OCI-M1 (cell line): ENCODE measurements at regions not wholly inside any gene's neighbourhood (a gene's known extent, or its start where the extent isn't known, plus 50 kb on each side); places are given as distances from the start of the nearest gene placed in this dataset.

ENCODE experiments used
- DNase-seq: peaks from one replicate; lab custom pipeline; 2025; lab: John Stamatoyannopoulos, UW

DNA sequence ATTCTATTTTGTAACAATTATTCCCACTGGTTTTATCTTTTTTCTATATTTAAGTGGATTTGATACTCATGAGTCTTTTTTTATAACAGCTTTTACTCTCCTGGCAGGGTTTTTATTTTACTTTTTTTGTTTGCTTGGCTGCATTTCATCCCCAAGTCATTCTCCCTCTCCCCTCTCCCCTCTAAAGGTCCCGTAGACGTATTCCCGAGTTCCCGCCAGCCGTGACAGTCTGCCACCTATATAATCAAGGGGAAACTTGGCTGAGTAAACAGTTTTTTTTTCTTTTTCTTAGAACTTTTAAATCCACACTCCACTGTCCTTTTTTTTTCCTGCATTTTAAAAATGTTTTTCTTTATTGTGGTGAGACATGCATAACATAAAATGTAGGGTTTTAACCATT is 433.1 kb upstream of the HS6ST1 start:
- DNase-seq, result no peak

DNA sequence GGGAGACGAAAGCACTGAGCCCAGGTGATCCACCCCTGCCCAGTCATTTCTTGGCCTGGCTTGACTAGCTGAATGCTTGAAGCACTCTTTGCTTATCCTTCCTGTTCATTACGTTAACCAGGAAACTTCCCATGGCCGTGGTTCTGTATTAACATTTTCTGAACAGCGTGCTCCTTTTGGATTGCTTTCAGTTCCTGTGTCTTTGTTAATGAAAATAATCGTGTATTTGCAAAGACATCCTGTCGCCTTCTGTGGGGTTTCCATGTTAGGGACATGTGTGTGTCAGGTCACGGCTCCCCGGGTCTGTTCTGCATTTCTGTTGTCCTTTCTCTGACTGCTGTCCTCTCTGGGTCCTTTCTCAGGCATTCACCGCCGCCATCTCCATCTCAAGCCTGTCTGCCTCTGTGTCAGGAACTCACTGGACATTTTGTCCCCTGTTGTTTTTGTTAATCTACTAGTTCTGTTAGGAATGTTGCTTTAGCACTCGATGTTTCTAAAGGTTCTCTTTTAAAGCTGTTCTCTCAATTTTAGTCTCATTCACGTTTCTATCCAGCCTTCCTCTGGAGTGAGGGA is 434.1 kb upstream of the HS6ST1 start:
- no peak for DNase-seq

DNA sequence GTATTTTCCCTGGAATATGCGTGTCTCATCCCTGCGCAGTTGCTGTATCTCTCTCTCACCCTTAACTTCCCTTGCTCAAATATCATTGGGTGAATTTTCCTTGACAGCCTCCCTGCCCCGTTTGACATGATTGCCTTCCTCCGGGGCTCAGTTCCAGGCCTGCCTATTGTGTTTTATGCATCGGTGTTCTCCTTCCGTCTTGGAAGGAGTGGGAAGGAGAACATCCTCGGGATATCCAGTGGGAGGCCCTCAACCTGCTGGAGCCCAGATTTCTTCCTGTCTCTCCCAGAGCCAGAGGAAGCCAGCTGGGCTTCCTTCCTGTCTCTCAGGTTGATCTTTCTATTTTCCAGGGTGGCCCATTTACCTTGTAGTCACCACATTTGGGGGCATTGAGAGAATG is 434.7 kb upstream of the HS6ST1 start:
- DNase-seq, result no peak

DNA sequence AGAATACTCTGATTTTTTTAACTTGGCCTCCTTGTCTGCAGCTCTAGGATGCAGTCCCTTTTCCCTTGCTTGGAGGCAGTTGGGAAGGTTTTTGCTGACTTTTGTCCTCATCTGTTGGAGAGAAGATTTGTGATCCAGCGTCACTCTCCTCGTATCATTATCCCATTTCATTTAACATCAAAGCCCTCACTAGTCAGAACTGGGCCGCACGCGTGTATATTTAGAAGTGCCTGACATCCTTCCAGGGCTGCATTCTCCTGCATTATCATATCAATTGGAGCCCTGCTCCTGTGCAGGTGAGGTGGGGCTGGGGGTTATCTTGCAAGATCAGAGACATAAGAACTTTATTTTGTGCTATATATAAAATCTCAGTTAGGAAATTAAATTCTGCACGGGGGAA is 435.1 kb upstream of the HS6ST1 start:
- DNase-seq, result no peak

DNA sequence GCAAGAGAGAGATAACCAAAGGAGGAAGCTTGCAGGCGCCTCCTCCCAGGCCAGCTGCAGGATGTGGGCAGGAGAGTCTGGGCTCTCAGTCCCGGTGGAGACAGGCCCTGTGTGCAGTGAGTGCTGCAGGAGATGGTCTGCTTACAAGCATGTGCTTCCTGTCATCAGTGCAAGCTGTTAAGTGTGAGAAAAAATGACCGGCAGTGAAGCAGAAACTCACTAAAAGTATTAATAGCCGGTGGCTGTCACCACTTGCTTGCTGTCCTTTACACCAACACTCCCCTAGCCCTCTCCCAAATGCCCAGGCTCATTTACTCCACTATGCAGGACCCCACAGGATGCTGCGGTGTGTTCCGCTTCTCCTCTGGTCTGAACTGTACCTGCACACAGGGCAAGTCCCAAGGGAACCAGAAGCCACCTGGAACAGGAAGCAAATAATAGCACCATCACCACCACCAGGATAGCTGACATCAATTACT is 435.6 kb upstream of the HS6ST1 start:
- peak; percentile 77 for DNase-seq

DNA sequence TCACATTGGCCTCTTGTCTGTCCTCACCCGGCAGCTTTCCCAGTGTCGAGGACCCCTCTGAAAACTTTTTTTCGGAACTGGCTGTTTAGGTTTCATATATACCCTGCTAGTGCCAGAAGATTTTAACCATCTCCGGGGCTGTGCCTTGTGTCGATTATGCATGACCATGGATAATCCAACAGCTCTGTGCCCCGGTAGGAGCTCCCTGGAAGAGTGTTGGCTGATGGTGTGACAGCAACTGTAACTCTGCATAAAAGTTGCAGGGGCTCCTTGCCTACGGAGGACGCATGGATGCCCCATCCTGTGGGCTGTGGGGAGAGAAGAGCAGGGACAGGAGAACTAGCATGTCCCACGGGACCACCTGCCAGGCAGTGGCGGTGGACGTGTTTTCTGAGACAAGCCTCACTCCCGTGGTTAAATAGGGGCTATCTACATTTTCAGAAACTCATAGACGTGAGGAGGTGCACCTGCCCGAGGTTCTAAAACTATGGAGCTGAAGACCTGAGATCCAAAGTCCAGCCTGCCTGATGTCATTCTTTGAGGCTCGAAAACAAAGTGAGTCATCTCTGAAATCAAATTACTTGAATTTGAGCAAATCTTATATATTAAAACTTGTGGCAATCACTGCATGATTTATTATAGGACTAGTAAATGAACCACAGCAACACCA is 437.2 kb upstream of the HS6ST1 start:
- no peak for DNase-seq

DNA sequence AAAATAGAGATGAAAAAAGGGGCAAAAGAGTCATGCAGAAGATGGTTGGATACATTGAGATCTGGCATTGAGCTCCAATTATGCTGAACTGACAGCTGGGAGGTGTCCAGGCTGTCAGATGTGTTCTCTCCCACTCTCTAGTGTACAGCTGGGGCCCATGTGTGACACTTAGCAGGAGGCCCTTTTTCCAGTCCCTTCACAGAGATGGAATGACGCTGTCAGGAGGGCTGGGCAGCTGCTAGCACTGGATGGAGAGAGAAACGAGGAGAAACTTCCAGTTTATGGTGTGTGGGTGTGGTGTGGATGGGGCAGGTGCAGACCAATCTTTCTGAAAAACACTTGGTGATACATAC is 437.7 kb upstream of the HS6ST1 start:
- DNase-seq, result no peak

DNA sequence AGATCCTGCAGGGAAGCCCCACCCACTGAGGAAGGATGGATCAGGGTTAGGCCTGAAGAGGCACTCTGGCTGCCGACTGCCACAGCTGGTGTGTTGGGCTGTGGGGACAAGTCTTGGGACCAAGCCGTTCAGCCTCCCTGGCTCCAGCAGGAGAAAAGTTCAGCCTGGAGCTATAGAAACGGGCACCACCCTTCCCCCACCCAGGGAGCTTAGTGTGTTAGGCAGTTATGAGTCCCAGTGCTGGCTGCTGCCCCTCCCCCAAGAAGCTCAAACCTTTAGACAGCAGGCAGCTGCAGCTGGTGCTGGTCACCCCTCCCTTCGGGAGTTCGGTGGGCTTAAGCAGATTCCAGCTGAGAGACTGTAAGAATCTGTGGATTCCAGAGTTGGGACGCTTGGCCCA is 447.1 kb upstream of the HS6ST1 start:
- DNase-seq, result no peak

DNA sequence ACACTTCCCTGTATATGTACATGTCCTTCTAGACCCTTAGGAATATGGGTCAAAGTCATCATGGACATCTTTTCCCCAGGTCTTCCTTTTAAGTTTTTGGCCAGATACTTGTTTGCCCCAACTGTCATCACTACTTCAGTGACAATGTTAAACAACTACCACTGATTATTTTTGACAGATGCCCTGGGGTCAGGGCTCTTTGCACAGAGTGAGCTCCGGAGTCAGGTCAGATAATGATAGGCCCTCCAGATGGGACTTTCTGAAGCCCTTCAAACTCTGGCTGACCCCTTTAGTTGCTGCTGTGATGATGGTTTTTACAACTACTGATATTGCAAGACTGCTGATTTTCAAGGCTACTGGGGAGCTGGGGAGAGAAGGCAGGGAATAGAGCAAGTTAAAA is 449.4 kb upstream of the HS6ST1 start:
- no peak for DNase-seq

DNA sequence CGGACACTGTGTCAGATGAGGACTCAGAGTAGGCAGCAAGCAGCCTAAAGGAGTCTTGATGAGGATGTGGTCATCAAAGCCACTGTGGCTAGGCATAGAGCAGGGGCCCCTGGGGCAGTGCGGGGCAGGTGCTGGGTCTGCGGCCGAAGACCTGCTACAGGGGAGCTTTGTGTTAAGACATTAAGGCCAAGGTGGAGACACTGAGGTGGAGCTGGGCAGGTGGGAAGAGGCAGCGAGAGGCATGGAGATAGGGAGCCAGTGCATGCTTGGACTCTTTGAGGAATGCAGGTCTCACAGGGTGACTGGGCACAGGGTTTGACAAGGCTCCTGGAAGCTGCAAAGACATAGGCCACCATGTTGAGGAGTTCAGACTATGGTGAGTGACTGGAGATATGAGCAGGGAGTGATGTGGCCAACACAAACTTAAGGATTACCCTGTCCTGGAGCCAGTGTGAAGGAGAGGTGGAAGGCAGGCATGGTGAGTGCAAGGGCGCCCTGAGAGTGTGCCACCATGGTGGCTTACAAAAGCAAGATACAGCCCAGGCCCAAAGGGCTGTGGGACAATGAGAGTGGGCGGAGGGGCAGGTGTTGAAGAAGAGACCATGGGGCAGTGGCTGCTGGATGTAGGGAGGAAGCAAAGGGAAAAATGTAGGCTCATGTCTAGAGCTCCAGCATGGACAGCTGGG is 450.9 kb upstream of the HS6ST1 start:
- DNase-seq, result no peak

DNA sequence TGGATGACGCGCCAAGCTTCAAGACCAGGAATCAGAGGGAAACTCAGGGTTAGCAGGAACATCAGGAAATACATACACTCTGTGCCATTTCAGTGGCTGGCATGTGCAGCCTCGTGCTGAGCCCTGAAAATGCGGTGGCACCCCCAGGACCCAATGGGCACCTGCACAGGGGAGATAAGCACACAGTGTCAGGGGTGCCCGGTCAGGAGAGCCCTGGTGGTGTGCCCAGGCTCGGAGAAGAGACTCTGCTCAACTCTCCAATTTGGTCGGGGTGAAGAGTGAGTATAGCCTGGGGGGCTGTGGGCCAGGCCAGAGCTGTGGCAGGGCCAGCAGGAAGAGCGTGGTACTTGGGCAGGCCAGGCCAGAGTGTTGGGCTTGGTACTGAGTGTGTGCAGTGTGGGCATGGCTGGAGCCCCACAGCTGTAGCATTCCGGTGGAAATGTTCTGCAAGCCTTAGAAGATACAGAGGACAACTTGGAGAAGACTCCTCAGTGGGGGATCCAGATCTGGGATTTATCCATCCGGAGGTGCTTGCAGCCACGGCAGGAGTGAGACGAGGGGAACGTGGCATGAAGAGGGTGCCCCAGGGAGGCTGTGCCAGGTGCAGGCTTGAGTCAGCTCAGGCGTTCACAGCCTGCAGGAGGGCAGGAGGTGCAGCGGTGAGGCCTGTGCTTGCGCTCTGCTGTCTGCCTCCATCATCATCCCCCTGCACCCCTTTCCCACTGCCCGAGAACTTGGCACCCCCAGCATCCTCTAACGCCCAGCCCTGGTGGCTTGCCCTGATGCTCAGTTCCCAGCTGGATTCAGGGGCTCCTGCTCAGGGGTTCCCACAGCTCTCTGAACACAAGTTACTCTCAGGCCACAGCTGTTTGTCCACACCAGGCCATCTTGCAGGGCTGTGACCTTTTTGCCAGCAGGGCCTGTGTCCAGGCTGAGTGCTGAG is 451.7 kb upstream of the HS6ST1 start:
- no peak for DNase-seq

DNA sequence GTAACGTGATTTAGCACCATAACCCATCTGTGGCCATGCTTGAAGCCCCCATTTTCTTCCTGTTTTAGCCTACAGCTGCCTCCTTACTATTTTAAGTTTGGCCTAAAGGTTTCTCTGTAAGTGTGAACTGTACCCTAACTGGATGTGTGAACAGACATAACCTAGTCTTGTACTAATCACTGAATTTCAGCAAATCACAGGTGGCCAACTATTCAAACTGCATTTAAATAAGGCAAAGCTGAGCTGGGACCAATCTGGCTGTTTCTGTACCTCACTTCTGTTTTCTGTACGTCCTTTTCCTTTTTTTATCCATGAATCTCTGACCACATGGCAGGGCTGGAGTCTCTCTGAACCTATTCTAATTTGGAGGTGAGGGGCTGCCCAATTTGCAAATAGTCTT is 452.7 kb upstream of the HS6ST1 start:
- no peak for DNase-seq

DNA sequence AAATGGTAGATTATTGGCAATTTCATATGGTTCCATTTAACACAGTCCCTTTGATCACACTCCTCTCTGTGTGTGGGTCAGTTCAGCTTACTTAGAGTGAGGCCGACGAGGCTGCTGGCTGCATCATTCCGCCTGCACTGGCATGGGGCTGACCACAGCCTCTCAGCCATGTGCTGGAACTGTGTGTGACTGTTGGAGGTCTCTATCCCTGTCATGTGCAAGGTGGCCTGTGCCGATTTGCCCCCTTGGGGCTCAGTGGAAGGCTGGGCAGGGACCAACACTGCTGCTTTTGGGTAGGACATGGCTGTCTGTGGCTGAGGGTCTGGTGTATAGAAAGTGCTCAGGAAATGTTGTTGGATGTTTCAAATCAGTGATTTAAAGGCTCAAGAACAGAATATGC is 454.0 kb upstream of the HS6ST1 start:
- DNase-seq, result no peak

DNA sequence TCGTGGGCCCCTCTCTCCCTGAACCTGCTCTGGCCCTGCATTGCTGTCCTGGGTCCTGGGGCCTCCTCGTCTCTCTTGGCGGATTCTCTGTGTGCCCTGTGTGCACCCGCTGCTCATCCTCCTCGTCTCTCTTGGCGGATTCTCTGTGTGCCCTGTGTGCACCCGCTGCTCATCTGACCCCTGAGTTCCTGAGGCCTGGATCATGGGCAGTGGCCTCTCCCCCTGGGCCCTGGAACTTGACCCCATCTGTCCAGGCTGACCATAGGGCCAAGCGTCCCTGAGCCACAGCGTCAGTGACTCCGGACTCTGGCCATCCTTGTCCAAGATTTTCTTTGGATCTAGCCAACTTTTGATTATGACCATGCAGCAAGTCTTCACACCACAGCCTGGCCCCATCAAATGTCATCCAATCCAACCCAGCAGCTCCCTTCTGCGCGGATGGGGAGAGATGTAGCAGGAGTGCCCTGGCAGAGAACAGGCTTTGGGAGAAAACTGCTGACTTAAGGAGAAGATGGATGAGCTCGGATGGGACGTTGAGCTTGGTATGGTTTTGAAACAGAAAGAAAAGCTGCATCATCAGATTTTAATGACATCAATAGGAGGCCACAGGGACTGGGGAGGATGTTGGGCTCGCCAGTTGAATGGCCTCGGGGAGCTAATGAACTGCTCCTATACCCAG is 455.1 kb upstream of the HS6ST1 start:
- DNase-seq, result no peak

DNA sequence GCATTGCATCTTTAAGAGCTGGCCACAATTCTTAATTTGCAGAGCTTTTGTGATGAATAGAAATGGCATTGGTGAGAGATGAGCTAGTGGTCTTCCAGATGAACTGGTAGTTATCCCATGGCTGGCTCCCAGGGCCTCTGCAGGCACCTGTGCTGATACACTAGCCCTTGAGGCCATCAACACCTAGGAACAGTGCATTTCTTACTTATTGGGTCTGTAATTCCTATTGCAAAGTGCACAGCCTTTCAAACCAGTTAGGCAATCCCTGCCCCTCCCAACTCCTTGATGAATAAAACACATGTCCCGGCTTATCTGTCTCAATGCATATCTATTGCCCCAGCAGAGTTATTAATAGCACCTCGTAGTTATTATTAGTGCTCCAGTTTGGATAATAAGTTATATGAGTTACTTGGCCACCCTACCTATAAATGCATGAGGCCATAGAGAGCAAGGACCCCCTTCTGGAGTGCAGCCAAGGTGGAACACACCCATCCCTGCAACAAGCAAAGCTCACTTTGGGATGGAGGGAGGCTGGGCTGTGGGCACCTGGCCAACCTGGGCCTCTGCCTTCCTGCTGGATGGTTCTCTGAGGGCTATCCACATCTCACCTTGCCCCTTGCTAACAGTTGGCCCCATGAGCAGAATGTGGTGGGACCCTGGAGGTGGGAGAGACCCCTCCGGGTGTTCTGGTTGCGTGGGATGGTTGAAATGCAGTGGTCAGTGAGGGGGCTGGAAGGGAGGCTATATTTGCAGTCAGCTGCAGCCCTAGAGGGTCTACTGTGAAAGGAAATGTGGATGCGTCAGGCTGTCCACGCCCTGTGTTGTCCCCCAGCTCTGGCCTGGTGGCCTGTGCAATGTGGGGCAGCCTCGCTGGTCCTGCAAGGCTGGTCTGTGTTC is 455.9 kb upstream of the HS6ST1 start:
- DNase-seq, result no peak

DNA sequence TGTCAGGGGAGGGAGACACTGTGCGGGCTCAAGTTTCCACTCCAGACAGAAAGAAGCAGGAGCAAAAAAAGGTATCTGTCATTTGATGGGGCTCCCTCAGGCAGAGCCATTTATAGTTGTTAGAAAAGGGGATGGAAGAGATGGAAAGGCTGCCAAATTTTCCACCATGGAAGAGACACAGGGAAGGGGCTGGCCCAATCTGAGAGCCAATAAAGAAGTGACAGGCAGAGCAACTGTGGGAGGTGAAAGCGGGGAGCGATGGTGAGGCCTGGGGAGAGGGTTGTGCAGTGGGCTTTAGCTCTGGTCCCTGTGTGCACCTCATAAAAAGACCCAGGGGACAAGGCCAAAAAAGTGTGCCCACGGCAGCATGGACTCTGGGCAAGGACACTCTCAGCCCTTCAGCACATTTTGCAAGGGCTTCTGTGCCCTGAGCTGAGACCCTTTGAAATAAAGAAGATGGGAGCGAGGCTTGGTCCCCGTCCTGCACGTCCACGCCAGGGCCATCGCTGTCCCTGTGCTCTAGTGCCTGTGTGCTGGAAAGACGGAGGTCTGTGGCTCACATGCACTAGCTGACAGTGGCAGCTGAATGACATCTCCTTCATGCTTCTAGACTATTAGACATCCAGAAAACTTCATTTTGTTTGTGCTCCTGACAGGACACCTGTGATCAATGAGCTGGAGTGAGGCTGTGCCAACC is 456.7 kb upstream of the HS6ST1 start:
- no peak for DNase-seq

DNA sequence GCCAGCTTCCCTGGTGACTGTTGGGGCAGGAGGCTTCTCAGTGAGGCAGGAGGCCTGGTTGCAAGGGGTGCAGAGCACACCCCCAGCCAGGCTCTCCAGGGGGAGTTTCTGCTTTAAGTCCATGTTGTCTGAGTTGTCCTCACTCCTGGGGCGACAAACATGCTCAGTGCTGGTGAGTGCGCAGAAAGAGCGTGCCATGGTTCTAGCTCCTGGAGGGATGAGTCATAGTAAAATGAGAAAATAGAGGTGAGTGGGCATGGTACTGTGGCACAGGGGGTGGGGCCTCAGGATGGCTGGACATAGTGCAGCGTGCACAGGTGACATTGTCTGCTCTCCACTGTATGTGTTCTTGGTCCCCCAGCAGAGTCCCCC is 457.2 kb upstream of the HS6ST1 start:
- no peak for DNase-seq

DNA sequence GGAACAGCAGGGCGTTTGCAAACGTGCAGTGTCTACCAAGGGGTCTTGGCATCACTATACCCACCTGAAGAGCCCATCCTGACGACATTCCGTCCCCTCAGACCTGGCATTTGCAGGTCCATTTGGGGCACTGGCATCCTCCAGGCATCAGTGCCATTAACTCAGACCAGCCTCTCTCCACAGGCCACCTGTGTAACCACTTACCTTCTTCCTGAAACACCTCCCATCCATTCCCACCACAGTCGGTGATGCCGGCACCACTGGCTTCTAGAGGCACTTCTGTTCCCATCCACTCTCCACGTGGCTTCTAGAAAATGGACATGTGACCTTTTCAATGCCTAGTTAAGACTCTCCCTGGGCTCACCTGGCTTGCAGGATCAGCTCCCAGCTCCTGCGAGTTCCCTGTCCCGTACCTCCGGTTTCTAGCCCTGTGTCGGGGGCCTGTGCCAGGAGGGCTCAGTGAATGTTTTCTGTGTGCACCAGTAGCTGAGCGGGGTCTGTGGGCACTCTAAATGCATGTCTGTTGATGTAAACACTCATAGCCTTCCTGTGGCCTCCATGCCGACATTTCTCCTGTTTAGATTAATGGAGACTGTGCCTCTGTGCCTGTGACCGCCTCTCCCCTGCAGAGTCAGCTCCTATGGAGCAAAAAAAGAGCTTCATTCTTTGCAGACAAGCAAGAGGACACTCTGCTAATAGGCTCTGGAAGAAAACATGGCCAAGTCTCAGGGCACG is 458.0 kb upstream of the HS6ST1 start:
- no peak for DNase-seq

DNA sequence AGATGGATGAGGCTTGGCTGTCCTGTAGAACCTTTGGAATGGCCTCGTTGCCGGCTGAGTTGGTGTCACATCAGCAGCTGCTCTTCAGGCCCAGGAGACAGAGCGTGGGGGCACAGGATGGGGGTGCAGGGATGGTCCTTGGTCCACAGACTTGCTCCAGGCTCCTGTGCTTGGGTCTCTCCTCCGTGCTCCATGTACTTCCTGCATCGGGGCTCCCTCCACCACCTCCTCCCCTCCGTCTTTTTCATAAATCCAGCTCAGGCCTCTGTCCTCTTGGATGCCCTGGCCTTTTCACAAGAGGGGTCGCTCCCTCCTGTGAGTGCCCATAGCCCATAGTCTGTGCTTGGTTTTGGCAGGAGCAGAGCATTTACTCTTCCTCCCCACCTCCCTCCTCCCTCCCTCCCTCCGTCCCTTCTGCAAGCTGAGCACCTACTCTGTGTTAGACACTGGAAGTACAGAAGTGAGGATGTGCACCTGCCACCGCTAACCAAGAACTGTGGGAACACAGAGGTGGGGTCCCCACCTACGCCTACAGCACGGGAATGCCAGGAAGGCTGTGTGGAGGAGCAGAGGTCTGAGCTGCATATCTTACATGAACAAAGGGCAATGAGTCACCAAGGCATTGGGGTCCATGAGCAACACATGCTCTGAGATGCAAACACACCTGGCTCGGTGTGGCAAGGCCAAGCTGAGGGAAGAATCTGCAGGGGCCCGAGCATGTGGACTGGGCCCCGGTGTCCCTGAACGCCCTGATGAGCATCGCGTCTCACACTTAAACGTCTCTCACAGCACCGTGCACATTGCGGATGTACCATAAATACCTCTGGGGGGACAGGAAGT is 458.7 kb upstream of the HS6ST1 start:
- DNase-seq, result no peak
